ENCODE measurements at regions not wholly inside any gene's neighbourhood (a gene's known extent, or its start where the extent isn't known, plus 50 kb on each side); places are given as distances from the start of the nearest gene placed in this dataset.

GRCh38 chr2:39608686-39609441 lies 56.9 kb upstream of the TMEM178A start:
- no peak for DNase-seq (ENCODE audit: low read depth in 4 of 4, low spot score in 3 of 4)

- no peak for DNase-seq (ENCODE audit: low read depth in 4 of 4, low spot score in 3 of 4)
Measured at GRCh38 chr2:39609917-39610316, 55.8 kb upstream of the TMEM178A start.

- DNase-seq (ENCODE audit: low read depth in 4 of 4, low spot score in 3 of 4) = no peak
Measured at GRCh38 chr2:39615675-39616074, 50.0 kb upstream of the TMEM178A start.

All from left renal pelvis (tissue), 4 donors.